PC-3 (cell line): ENCODE measurements at regions not wholly inside any gene's neighbourhood (a gene's known extent, or its start where the extent isn't known, plus 50 kb on each side); places are given as distances from the start of the nearest gene placed in this dataset.
A peak's percentile ranks its signal among the peaks of the same experiment; 100 is the strongest.

ENCODE experiments used
- ATAC-seq: fragments of 200-7000 bp; cut with Tn5 transposase; 2 replicates; pipeline ENCODE4 v1.9.1; 2020; ENCODE audit warnings: mild to moderate bottlenecking, moderate library complexity
- BruUV-seq: library from RNA; stranded (reverse); fragments of 400-500 nt; replicated peaks from 2 replicates; lab custom pipeline; 2021; lab: Mats Ljungman, UMichigan
- CTCF ChIA-PET: fragments of 300-600 bp; sonication (Branson Sonifier 250); formaldehyde crosslinking; loops from one replicate; lab custom pipeline; 2022; ENCODE audit warnings: antibody characterized with exemption; lab: Charles Lee
- POLR2A ChIA-PET: fragments of 300-600 bp; sonication (Branson Sonifier 250); formaldehyde crosslinking; loops from one replicate; lab custom pipeline; 2022; ENCODE audit warnings: antibody characterized with exemption; ENCODE audit not compliant: unreplicated experiment; lab: Charles Lee
- DNase-seq: peaks from one replicate; pipeline ENCODE4 v3.0.0-alpha.2; 2015
- H2AFZ ChIP-seq: fragments of 300-600 bp; sonication (generic); 2 replicates; pipeline ENCODE4 v1.6.0; 2016; ENCODE audit warnings: antibody characterized with exemption, low read length
- H3F3A ChIP-seq: fragments of 300-600 bp; sonication (generic); one replicate; pipeline ENCODE4 v1.6.0; 2017; ENCODE audit warnings: antibody characterized with exemption, low read length, control low read depth, mild to moderate bottlenecking; ENCODE audit not compliant: unreplicated experiment
- H3K27ac ChIP-seq: fragments of 300-600 bp; sonication (generic); 2 replicates; pipeline ENCODE4 v1.5.1; 2016; ENCODE audit warnings: mild to moderate bottlenecking, low read length
- H3K27me3 ChIP-seq: fragments of 300-600 bp; sonication (generic); 2 replicates; pipeline ENCODE4 v1.6.1; 2016; ENCODE audit warnings: low read length, mixed read lengths
- H3K36me3 ChIP-seq: fragments of 300-600 bp; sonication (generic); 2 replicates; pipeline ENCODE4 v1.6.1; 2016; ENCODE audit warnings: low read depth, mixed run types, low read length, mixed read lengths
- H3K4me1 ChIP-seq: fragments of 300-600 bp; sonication (generic); 2 replicates; pipeline ENCODE4 v1.5.1; 2016; ENCODE audit warnings: low read length; ENCODE audit not compliant: insufficient read depth
- H3K4me2 ChIP-seq: fragments of 300-600 bp; sonication (generic); 2 replicates; pipeline ENCODE4 v1.6.0; 2016; ENCODE audit warnings: low read length
- H3K4me3 ChIP-seq: fragments of 300-600 bp; sonication (generic); 2 replicates; pipeline ENCODE4 v1.5.1; 2016; ENCODE audit warnings: mild to moderate bottlenecking, low read length, mixed read lengths
- H3K79me2 ChIP-seq: fragments of 300-600 bp; sonication (generic); 2 replicates; pipeline ENCODE4 v1.6.1; 2017; ENCODE audit warnings: low read length, mixed read lengths
- H3K9ac ChIP-seq: fragments of 300-600 bp; sonication (generic); 2 replicates; pipeline ENCODE4 v1.6.0; 2016; ENCODE audit warnings: mild to moderate bottlenecking, low read length
- H3K9me2 ChIP-seq: fragments of 300-600 bp; sonication (generic); replicated peaks from 2 replicates; pipeline ENCODE4 v1.6.1; 2016; ENCODE audit warnings: mixed run types, low read length, mixed read lengths
- H3K9me3 ChIP-seq: fragments of 300-600 bp; sonication (generic); 2 replicates; pipeline ENCODE4 v1.6.1; 2016; ENCODE audit warnings: low read length, mixed read lengths
- H4K20me1 ChIP-seq: fragments of 300-600 bp; sonication (generic); 2 replicates; pipeline ENCODE4 v1.6.1; 2016; ENCODE audit warnings: low read length, mixed read lengths
- EZH2 ChIP-seq: fragments of 300-600 bp; sonication (generic); IDR thresholded peaks from one replicate; pipeline ENCODE4 v1.6.1; 2017; ENCODE audit warnings: antibody characterized with exemption, mild to moderate bottlenecking, low read length; ENCODE audit not compliant: unreplicated experiment
- EZH2phosphoT487 ChIP-seq: fragments of 300-600 bp; sonication (generic); IDR thresholded peaks from 2 replicates; pipeline ENCODE4 v1.6.1; 2018; ENCODE audit warnings: mild to moderate bottlenecking, antibody characterized with exemption, low read length, borderline replicate concordance
- intact Hi-C: fragments of 100-400 bp; cut with micrococcal nuclease; formaldehyde crosslinking; loops from 2 replicates; pipeline ENCODE4 v1.9.0; 2023
- TF ChIP-seq, protein P1 (sequence below): fragments of 300-600 bp; sonication (generic); conservative IDR thresholded peaks from 2 replicates; pipeline ENCODE4 v1.5.1; 2017; ENCODE audit warnings: antibody characterized with exemption, low read depth, mild to moderate bottlenecking, low read length

DNA sequence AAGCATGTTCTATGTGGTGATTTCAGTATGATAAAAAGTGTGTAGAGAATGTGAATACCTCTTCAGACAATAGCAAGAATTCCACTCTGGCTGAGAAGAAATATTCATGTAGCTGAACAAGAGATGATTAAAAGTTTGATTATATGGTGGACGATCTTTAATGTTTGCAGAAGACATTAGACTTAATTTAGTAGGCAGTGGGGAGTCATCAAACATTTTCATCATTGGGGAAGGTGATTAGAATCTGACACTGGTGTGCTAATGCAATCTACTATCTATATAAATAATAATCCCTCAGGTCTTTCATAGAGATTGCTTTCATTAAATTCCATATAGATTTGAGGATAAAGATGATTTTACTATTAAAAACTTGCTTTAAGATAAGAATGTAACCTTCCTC is 761.0 kb downstream of the SOCS6 start:
- no peak overlapping the region for H3K4me2 ChIP-seq
- H3K79me2 ChIP-seq: no peaks in the 10 kb centered on the region
- H3K27ac ChIP-seq: no peak overlapping the region
- no peak overlapping the region for H3K4me3 ChIP-seq
- intact Hi-C loops: no loop called here
- ATAC-seq: no peak
- H3K36me3 ChIP-seq: no peaks in the 10 kb centered on the region
- CTCF ChIA-PET: no interaction called here
- POLR2A ChIA-PET: no interaction called here
- TF ChIP-seq, protein P1, sequence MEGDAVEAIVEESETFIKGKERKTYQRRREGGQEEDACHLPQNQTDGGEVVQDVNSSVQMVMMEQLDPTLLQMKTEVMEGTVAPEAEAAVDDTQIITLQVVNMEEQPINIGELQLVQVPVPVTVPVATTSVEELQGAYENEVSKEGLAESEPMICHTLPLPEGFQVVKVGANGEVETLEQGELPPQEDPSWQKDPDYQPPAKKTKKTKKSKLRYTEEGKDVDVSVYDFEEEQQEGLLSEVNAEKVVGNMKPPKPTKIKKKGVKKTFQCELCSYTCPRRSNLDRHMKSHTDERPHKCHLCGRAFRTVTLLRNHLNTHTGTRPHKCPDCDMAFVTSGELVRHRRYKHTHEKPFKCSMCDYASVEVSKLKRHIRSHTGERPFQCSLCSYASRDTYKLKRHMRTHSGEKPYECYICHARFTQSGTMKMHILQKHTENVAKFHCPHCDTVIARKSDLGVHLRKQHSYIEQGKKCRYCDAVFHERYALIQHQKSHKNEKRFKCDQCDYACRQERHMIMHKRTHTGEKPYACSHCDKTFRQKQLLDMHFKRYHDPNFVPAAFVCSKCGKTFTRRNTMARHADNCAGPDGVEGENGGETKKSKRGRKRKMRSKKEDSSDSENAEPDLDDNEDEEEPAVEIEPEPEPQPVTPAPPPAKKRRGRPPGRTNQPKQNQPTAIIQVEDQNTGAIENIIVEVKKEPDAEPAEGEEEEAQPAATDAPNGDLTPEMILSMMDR: no peak
- TF ChIP-seq EZH2phosphoT487 (no peak), EZH2 (no peak)
- H3K9me2 ChIP-seq: no peaks in the 10 kb centered on the region
- H3F3A ChIP-seq: no peaks in the 10 kb centered on the region
- no peaks in the 10 kb centered on the region for H3K9me3 ChIP-seq
- no peaks in the 10 kb centered on the region for H3K4me1 ChIP-seq
- DNase-seq: no peak
- no TSS peak for BruUV-seq
- H4K20me1 ChIP-seq: no peaks in the 10 kb centered on the region
- H3K27me3 ChIP-seq: no peaks in the 10 kb centered on the region
- H2AFZ ChIP-seq: no peak overlapping the region
- no peak overlapping the region for H3K9ac ChIP-seq

DNA sequence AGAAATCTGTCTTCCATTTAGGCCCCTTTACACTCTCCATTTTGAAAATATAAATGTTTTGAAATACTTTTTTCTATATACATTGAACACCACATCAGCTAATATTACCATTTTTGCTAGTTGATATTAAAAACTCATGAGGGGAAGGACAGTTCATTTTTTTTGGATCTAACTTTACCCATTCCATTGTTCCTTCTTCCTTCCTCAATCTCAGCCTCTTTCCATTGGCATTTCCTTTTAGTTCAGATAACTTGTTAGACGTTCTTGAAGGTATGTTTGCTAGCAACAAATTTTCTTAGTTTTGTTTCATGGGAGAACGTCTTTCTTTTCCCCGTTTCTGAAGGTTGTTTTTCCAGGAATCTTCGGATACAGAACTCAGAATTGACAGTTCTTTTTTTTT is 759.0 kb downstream of the SOCS6 start:
- no peaks in the 10 kb centered on the region for H3K36me3 ChIP-seq
- ChIA-PET POLR2A (no interaction called here), CTCF (no interaction called here)
- intact Hi-C loops: no loop called here
- DNase-seq: no peak
- TF ChIP-seq EZH2: no peak
- TF ChIP-seq, protein P1: no peak
- TF ChIP-seq EZH2phosphoT487: no peak
- no peaks in the 10 kb centered on the region for H3K9me2 ChIP-seq
- ATAC-seq: no peak
- no peaks in the 10 kb centered on the region for H3K9me3 ChIP-seq
- H3K27me3 ChIP-seq: no peaks in the 10 kb centered on the region
- no peak overlapping the region for H2AFZ ChIP-seq
- H3K79me2 ChIP-seq: no peaks in the 10 kb centered on the region
- no peak overlapping the region for H3K4me2 ChIP-seq
- H4K20me1 ChIP-seq: no peaks in the 10 kb centered on the region
- no peak overlapping the region for H3K27ac ChIP-seq
- no peaks in the 10 kb centered on the region for H3K4me1 ChIP-seq
- H3K4me3 ChIP-seq: no peak overlapping the region
- no peaks in the 10 kb centered on the region for H3F3A ChIP-seq
- H3K9ac ChIP-seq: no peak overlapping the region
- BruUV-seq: no TSS peak

DNA sequence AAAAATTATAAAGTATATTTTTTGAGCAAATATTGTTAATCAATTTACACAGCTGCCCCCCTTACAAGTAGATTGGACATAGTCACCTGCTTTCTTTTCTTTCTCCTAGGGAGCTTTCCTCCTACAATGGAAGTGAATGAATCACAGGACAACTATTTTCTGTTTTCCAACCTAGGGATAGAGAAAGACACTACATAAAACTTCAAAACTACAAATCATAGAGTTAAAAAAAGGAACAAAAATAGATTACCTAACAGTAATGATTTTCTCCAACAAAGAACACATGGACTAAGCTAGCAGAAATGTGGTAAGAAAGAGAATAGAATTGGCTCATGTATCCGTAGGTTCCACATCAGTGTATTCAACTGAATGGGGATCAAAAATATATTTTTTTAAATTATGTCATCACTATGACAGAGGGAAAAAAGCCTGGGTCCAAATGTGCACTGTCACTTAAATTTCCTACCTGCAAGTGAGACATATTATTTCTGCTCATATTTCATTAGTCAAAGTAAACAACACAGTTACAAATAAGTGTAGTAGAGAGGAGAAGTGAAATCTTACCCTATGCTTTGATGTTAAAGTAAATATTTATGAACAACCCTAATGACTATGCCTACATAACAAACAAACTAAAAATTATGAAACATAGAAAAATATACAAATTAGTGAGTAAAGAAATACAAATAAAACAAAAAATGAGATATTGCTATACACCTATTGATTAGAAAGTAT is 756.7 kb downstream of the SOCS6 start:
- TF ChIP-seq EZH2phosphoT487 (no peak), EZH2 (no peak)
- TF ChIP-seq, protein P1: no peak
- Histone ChIP-seq H2AFZ (no peak overlapping the region), H3K9ac (no peak overlapping the region), H4K20me1 (no peaks in the 10 kb centered on the region), H3K4me3 (no peak overlapping the region), H3K79me2 (no peaks in the 10 kb centered on the region), H3K36me3 (no peaks in the 10 kb centered on the region), H3K4me1 (no peaks in the 10 kb centered on the region), H3K9me3 (no peaks in the 10 kb centered on the region), H3K9me2 (no peaks in the 10 kb centered on the region), H3K27me3 (no peaks in the 10 kb centered on the region), H3K4me2 (no peak overlapping the region), H3F3A (no peaks in the 10 kb centered on the region), H3K27ac (no peak overlapping the region)
- peak; percentile 54 for ATAC-seq
- no TSS peak for BruUV-seq
- ChIA-PET POLR2A (no interaction called here), CTCF (no interaction called here)
- DNase-seq: no peak
- intact Hi-C loops: no loop called here
